ENCODE measurements at regions not wholly inside any gene's neighbourhood (a gene's known extent, or its start where the extent isn't known, plus 50 kb on each side); places are given as distances from the start of the nearest gene placed in this dataset.

DNA sequence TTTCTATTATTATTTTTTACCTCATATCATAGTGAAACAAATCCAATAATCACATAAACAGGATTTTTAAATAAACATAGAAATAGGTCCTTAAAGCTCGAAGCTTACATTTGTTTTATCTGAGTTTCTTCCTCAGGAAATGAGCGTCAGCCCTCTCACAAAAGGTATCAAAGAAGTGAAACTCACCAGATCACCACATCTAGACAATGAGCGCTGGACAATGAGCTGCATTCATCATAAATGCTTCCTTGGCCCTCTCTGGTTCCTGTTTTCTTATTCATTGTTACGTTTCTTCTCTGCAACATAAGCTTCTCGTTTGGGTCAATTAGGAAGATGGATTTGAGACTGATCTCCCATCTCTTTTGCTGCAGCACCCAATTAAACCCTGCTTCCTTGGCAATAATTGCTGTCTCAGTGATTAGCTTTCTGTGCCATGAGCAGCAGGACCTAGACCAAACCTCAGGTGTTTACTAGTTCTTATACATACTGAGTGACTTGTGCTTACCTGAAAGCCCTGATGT, 649.9 kb upstream of the LUZP2 start:
- TF ChIP-seq, protein P1, sequence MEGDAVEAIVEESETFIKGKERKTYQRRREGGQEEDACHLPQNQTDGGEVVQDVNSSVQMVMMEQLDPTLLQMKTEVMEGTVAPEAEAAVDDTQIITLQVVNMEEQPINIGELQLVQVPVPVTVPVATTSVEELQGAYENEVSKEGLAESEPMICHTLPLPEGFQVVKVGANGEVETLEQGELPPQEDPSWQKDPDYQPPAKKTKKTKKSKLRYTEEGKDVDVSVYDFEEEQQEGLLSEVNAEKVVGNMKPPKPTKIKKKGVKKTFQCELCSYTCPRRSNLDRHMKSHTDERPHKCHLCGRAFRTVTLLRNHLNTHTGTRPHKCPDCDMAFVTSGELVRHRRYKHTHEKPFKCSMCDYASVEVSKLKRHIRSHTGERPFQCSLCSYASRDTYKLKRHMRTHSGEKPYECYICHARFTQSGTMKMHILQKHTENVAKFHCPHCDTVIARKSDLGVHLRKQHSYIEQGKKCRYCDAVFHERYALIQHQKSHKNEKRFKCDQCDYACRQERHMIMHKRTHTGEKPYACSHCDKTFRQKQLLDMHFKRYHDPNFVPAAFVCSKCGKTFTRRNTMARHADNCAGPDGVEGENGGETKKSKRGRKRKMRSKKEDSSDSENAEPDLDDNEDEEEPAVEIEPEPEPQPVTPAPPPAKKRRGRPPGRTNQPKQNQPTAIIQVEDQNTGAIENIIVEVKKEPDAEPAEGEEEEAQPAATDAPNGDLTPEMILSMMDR (conservative IDR thresholded peaks at IDR 0.05; ENCODE audit: low read depth, low read length), result no peak
- no peak for TF ChIP-seq EZH2 (IDR thresholded peaks at IDR 0.05; ENCODE audit: borderline replicate concordance, low read depth, low read length, poor library complexity, severe bottlenecking)
